Stomach (tissue), 4 donors: ENCODE measurements at regions not wholly inside any gene's neighbourhood (a gene's known extent, or its start where the extent isn't known, plus 50 kb on each side); places are given as distances from the start of the nearest gene placed in this dataset.

Experiments
- EP300 ChIP-seq: sonication (generic); formaldehyde crosslinking; IDR thresholded peaks from one replicate; pipeline ENCODE4 v1.6.1; 2017; ENCODE audit warnings: antibody characterized with exemption
- TF ChIP-seq, protein P1 (sequence below), 7 experiments: fragments of 450-650 bp in 4 of 7; fragments of 200-600 bp in 3 of 7; sonication (generic) in 3 of 7; IDR thresholded peaks; one replicate each; pipeline ENCODE4 v1.5.1; 2016 to 2019; ENCODE audit warnings: antibody characterized with exemption in 7 of 7, control low read depth in 2 of 7, mild to moderate bottlenecking in 1 of 7

- no peak for TF ChIP-seq EP300
- TF ChIP-seq, protein P1, sequence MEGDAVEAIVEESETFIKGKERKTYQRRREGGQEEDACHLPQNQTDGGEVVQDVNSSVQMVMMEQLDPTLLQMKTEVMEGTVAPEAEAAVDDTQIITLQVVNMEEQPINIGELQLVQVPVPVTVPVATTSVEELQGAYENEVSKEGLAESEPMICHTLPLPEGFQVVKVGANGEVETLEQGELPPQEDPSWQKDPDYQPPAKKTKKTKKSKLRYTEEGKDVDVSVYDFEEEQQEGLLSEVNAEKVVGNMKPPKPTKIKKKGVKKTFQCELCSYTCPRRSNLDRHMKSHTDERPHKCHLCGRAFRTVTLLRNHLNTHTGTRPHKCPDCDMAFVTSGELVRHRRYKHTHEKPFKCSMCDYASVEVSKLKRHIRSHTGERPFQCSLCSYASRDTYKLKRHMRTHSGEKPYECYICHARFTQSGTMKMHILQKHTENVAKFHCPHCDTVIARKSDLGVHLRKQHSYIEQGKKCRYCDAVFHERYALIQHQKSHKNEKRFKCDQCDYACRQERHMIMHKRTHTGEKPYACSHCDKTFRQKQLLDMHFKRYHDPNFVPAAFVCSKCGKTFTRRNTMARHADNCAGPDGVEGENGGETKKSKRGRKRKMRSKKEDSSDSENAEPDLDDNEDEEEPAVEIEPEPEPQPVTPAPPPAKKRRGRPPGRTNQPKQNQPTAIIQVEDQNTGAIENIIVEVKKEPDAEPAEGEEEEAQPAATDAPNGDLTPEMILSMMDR (IDR thresholded peaks at IDR 0.05), result no peak
Observed at GRCh38 chr21:22925032-22925431, 1926.8 kb downstream of the NCAM2 start.
